Loucy (cell line): ENCODE measurements at regions not wholly inside any gene's neighbourhood (a gene's known extent, or its start where the extent isn't known, plus 50 kb on each side); places are given as distances from the start of the nearest gene placed in this dataset.
"Not testable (repeated sequence)": the region's sequence is repeated elsewhere in the genome, so short reads cannot be mapped to it uniquely, and the experiment has no call there.

Experiments used
- H2AFZ ChIP-seq: fragments of 200-600 bp; sonication (generic); 2 replicates; pipeline ENCODE4 v1.6.0; 2016; ENCODE audit warnings: antibody characterized with exemption, mild to moderate bottlenecking, low read length, moderate library complexity
- H3F3A ChIP-seq: fragments of 200-600 bp; 2 replicates; pipeline ENCODE4 v1.6.0; 2016; ENCODE audit warnings: antibody characterized with exemption, low read depth, mild to moderate bottlenecking
- H3K27me3 ChIP-seq: fragments of 200-600 bp; sonication (generic); 2 replicates; pipeline ENCODE4 v1.6.1; 2014; ENCODE audit warnings: low read length, mild to moderate bottlenecking; ENCODE audit not compliant: insufficient read depth, poor library complexity, severe bottlenecking
- H3K36me3 ChIP-seq: fragments of 200-600 bp; sonication (generic); 2 replicates; pipeline ENCODE4 v1.6.1; 2016; ENCODE audit warnings: low read length; ENCODE audit not compliant: insufficient read depth
- H3K4me1 ChIP-seq: fragments of 200-600 bp; sonication (generic); 2 replicates; pipeline ENCODE4 v1.5.1; 2014; ENCODE audit warnings: low read length, mild to moderate bottlenecking; ENCODE audit not compliant: insufficient read depth, poor library complexity, severe bottlenecking
- H3K4me2 ChIP-seq: fragments of 200-600 bp; sonication (generic); 2 replicates; pipeline ENCODE4 v1.6.0; 2014; ENCODE audit warnings: antibody characterized with exemption, low read length, low read depth, mild to moderate bottlenecking; ENCODE audit not compliant: poor library complexity, severe bottlenecking
- H3K4me3 ChIP-seq: fragments of 200-600 bp; sonication (generic); 2 replicates; pipeline ENCODE4 v1.5.1; 2014; ENCODE audit warnings: low read length, mild to moderate bottlenecking, mixed read lengths; ENCODE audit not compliant: poor library complexity, severe bottlenecking
- H3K79me2 ChIP-seq: fragments of 200-600 bp; sonication (generic); 2 replicates; pipeline ENCODE4 v1.6.1; 2014; ENCODE audit warnings: low read length; ENCODE audit not compliant: insufficient read depth
- H3K9ac ChIP-seq: fragments of 200-600 bp; sonication (generic); 2 replicates; pipeline ENCODE4 v1.6.0; 2014; ENCODE audit warnings: mild to moderate bottlenecking, low read depth, low read length, moderate library complexity; ENCODE audit not compliant: poor library complexity, severe bottlenecking
- H3K9me2 ChIP-seq: fragments of 200-600 bp; sonication (generic); replicated peaks from 2 replicates; pipeline ENCODE4 v1.6.1; 2016; ENCODE audit warnings: low read depth, low read length, mixed read lengths
- H3K9me3 ChIP-seq: fragments of 200-600 bp; sonication (generic); 2 replicates; pipeline ENCODE4 v1.6.1; 2014; ENCODE audit warnings: mild to moderate bottlenecking, antibody characterized with exemption, low read length, low read depth; ENCODE audit not compliant: insufficient read depth
- H4K20me1 ChIP-seq: fragments of 200-600 bp; sonication (generic); 2 replicates; pipeline ENCODE4 v1.6.0; 2014; ENCODE audit warnings: antibody characterized with exemption, low read length, mild to moderate bottlenecking; ENCODE audit not compliant: insufficient read depth, poor library complexity, severe bottlenecking
- CTCF ChIP-seq: fragments of 200-600 bp; sonication (generic); conservative IDR thresholded peaks from 2 replicates; pipeline ENCODE4 v1.5.1; 2014; ENCODE audit warnings: mild to moderate bottlenecking, antibody characterized with exemption, low read length
- EZH2phosphoT487 ChIP-seq: fragments of 200-600 bp; IDR thresholded peaks from 2 replicates; pipeline ENCODE4 v1.6.1; 2018; ENCODE audit warnings: antibody characterized with exemption, mild to moderate bottlenecking, moderate library complexity, borderline replicate concordance

- H2AFZ ChIP-seq = no peak overlapping the region
- peaks cover 25% of the 10 kb centered on the region for H3K4me1 ChIP-seq
- no peaks in the 10 kb centered on the region for H3K9me3 ChIP-seq
- no peaks in the 10 kb centered on the region for H3K27me3 ChIP-seq
- TF ChIP-seq CTCF = no peak
- TF ChIP-seq EZH2phosphoT487 = no peak
- H3K4me3 ChIP-seq = no peak overlapping the region
- H3F3A ChIP-seq = no peaks in the 10 kb centered on the region
- H3K4me2 ChIP-seq = peak overlapping the region; percentile 57
- H3K9ac ChIP-seq = no peak overlapping the region
- no peaks in the 10 kb centered on the region for H3K36me3 ChIP-seq
- no peaks in the 10 kb centered on the region for H4K20me1 ChIP-seq
- peaks cover 49% of the 10 kb centered on the region for H3K79me2 ChIP-seq
- no peaks in the 10 kb centered on the region for H3K9me2 ChIP-seq
Measured at GRCh38 chr4:71217688-71218087, 121.1 kb upstream of the SLC4A4 start.

GRCh38 chr4:71220848-71221247 is 118.0 kb upstream of the SLC4A4 start:
- H3K36me3 ChIP-seq, H2AFZ ChIP-seq, H4K20me1 ChIP-seq, H3K4me2 ChIP-seq, H3K9me3 ChIP-seq, H3K9me2 ChIP-seq, H3K4me3 ChIP-seq, H3K9ac ChIP-seq, H3K27me3 ChIP-seq, H3F3A ChIP-seq: not testable (repeated sequence)
- Histone ChIP-seq H3K79me2 (peaks cover 51% of the 10 kb centered on the region), H3K4me1 (peaks cover 33% of the 10 kb centered on the region)

DNA sequence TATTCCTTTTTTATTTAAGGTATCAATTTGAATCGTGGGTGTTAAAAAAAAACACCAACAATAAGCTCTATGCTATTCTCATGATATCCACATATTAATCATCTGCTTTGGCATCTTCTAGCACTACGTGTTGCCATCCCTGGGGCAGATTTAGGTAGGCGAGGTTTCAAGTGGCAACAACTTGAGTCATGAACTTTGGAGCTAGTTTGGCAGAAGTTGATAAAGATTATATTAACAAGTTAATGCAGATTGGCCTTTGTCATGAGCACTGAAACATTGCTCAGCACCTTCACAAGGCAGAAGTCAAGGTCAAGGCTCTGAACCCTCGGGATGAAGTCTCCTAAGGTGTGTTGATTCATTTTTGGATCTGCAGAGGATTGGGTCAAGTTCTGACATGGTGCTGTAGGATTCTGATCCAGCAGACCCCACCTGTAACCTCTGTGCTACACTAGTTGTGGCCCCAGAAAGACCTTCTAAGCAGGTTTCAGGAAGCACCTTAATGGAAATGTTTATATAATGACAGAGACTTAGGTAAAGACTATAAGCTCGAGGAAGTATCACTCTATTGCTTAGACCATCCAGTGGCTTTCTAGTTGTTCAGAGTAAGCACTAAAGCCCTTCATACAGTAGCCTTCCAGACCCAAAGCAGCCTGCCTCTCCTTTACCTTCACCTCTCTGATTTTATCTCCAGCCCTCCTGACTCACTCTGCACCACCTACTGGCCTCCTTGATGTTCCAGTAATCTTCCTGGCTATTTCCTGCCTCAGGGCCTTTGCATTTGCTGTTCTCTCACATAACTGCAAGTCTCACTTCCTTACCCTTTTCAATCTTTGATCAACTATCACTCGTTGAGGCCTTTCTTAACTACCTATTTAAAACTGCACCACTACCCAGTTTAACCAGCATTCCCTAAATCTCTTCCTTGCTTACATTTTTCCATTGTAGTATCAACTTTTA is 117.0 kb upstream of the SLC4A4 start:
- Histone ChIP-seq H3K36me3 (no peaks in the 10 kb centered on the region), H3K9me3 (no peaks in the 10 kb centered on the region), H3K4me1 (peaks cover 33% of the 10 kb centered on the region), H3K9me2 (no peaks in the 10 kb centered on the region), H3K4me3 (no peak overlapping the region), H4K20me1 (no peaks in the 10 kb centered on the region), H3F3A (no peaks in the 10 kb centered on the region), H3K9ac (no peak overlapping the region), H2AFZ (no peak overlapping the region), H3K79me2 (peaks cover 46% of the 10 kb centered on the region), H3K4me2 (no peak overlapping the region), H3K27me3 (no peaks in the 10 kb centered on the region)
- TF ChIP-seq EZH2phosphoT487 = no peak
- TF ChIP-seq CTCF = no peak
